GM06990 (cell line): ENCODE measurements at regions not wholly inside any gene's neighbourhood (a gene's known extent, or its start where the extent isn't known, plus 50 kb on each side); places are given as distances from the start of the nearest gene placed in this dataset.
"Not testable (repeated sequence)": the region's sequence is repeated elsewhere in the genome, so short reads cannot be mapped to it uniquely, and the experiment has no call there.

ENCODE experiments used
- DNase-seq: peaks from one replicate; pipeline ENCODE4 v3.0.0-alpha.2; 2011; ENCODE audit not compliant: insufficient read length; ENCODE audit errors: extremely low read depth
- H3K27me3 ChIP-seq: replicated peaks from 2 replicates; pipeline ENCODE4 v1.6.0; 2011; ENCODE audit warnings: low read length; ENCODE audit not compliant: control insufficient read depth, insufficient read depth
- H3K36me3 ChIP-seq: 2 replicates; pipeline ENCODE4 v1.5.1; 2011; ENCODE audit warnings: low read length; ENCODE audit not compliant: control insufficient read depth, insufficient read depth
- H3K4me3 ChIP-seq: replicated peaks from 2 replicates; pipeline ENCODE4 v1.5.1; 2011; ENCODE audit warnings: low read depth, mild to moderate bottlenecking, control low read depth, low read length
- TF ChIP-seq, protein P1 (sequence below): IDR thresholded peaks from 2 replicates; pipeline ENCODE4 v1.5.1; 2011; ENCODE audit warnings: low read length, control low read depth, mild to moderate bottlenecking, inconsistent platforms; ENCODE audit not compliant: insufficient read depth, poor library complexity, severe bottlenecking

DNA sequence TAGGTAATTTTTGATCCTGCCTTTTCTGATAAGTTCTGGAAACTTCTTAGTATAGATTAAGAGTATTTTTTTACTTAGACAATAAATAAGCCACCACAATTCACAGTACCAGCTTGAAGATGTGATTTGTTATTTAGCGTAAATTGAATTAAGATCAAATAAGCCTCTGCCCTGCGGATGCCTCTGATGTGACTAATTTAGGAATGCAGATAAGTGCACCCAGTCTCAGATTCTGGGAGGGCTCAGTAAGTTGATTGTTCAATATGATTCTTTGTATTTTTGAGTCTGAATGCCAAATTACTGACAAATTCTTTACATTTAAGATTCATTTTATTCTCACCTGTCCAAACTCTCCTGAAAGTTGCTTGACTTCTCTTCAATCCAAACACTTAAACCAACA, 147.5 kb downstream of the THBS2 start:
- H3K27me3 ChIP-seq: no peaks in the 10 kb centered on the region
- DNase-seq: no peak
- TF ChIP-seq, protein P1, sequence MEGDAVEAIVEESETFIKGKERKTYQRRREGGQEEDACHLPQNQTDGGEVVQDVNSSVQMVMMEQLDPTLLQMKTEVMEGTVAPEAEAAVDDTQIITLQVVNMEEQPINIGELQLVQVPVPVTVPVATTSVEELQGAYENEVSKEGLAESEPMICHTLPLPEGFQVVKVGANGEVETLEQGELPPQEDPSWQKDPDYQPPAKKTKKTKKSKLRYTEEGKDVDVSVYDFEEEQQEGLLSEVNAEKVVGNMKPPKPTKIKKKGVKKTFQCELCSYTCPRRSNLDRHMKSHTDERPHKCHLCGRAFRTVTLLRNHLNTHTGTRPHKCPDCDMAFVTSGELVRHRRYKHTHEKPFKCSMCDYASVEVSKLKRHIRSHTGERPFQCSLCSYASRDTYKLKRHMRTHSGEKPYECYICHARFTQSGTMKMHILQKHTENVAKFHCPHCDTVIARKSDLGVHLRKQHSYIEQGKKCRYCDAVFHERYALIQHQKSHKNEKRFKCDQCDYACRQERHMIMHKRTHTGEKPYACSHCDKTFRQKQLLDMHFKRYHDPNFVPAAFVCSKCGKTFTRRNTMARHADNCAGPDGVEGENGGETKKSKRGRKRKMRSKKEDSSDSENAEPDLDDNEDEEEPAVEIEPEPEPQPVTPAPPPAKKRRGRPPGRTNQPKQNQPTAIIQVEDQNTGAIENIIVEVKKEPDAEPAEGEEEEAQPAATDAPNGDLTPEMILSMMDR: no peak
- no peak overlapping the region for H3K4me3 ChIP-seq
- H3K36me3 ChIP-seq: no peaks in the 10 kb centered on the region

DNA sequence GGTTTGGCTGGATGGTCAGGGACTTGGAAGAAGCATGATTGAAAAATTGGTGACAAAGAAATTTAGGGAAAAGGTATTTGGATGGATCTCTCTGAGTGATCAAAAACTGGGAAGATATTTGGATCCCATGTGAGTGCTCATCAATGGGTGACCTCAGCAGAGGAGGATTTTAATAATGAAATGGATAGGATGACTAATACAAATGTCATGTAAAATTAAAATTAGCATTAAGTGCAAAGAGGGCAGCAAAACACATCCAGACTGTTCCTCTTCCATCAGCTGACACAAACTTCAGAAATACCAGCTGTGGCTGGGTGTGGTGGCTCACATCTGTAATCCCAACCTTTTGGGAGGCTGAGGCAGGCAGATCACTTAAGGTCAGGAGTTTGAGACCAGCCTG, 151.7 kb downstream of the THBS2 start:
- no peaks in the 10 kb centered on the region for H3K27me3 ChIP-seq
- TF ChIP-seq, protein P1: no peak
- no peak overlapping the region for H3K4me3 ChIP-seq
- DNase-seq: no peak
- H3K36me3 ChIP-seq: no peaks in the 10 kb centered on the region

DNA sequence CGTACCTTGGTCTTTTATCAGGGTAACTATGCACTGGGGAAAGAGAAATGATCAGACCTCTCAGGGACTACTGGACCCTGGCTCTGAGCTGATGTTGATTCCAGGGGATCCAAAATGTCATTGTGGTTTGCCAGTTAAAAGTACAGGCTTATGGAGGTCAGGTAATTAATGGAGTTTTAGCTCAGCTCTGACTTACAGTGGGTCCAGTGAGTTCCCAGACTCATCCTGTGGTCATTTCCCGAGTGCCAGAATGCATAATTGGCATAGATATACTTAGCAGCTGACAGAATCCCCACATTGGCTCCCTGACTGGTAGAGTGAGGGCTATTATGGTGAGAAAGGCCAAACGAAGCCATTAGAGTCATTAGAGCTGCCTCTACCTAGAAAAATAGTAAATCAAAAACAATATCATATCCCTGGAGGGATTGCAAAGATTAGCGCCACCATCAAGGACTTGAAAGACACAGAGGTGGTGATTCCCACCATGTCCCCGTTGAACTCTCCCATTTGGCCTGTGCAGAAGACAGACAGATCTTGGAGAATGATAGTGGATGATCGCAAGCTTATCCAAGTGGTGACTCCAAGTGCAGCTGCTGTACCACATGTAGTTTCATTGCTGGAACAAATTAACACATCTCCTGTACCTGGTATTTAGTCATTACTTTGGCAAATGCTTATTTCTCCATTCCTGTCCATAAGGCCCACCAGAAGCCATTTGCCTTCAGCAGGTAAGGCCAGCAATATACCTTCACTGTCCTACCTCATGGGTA, 152.4 kb downstream of the THBS2 start:
- TF ChIP-seq, protein P1: no peak
- no peak for DNase-seq
- H3K36me3 ChIP-seq: no peaks in the 10 kb centered on the region
- H3K4me3 ChIP-seq: no peak overlapping the region
- no peaks in the 10 kb centered on the region for H3K27me3 ChIP-seq

DNA sequence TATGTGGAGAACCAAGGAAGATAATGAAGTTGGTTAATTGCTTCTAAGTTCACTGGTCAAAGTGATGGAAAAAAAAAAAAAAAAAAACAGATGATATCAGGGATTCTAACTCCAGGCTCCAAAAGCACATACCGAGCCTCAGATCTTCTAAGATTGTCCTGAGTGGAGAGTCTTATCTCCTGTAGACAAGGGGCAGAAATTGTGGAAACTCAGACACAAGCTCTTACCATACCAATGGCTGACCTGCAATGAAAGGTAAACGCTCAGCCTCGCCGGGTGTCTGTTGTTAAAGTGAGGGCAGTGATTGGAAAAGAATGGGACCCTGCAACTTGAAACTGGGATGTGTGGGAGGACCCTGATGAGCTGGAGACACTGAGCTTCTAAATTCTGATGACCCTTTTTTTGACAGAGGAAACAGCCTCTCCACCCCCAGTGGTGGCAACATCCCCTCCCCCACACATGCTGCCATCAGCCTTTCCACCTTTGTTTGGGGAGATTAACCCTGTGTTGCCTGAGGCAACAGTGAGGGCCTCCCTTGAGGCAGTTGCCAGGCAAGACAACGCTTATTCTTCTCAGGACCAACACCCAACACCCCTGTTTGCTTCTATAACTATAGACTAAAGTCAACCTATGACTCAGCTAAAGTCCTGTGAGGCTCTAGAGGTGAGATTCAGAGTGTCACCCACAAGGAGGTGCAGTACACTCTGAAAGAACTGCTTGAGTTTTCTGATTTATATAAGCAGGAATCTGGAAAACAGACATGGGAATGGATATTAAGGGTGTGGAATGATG, 154.0 kb downstream of the THBS2 start:
- DNase-seq: no peak
- TF ChIP-seq, protein P1: no peak
- H3K4me3 ChIP-seq: no peak overlapping the region
- no peaks in the 10 kb centered on the region for H3K27me3 ChIP-seq
- H3K36me3 ChIP-seq: no peaks in the 10 kb centered on the region

DNA sequence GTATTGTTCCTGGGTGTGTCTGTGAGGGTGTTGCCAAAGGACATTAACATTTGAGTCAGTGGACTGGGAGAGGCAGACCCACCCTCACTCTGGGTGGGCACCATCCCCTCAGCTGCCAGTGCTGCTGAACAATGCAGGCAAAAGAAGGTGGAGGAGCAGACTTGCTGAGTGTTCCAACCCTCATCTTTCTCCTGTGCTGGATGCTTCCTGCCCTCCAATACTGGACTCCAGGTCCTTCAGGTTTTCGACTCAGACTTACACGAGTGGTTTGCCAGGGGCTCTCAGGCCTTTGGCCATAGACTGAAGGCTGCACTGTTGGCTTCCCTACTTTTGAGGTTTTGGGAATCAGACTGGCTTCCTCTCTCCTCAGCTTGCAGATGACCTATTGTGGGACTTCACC, 155.0 kb downstream of the THBS2 start:
- DNase-seq, H3K27me3 ChIP-seq, H3K4me3 ChIP-seq, H3K36me3 ChIP-seq: not testable (repeated sequence)

DNA sequence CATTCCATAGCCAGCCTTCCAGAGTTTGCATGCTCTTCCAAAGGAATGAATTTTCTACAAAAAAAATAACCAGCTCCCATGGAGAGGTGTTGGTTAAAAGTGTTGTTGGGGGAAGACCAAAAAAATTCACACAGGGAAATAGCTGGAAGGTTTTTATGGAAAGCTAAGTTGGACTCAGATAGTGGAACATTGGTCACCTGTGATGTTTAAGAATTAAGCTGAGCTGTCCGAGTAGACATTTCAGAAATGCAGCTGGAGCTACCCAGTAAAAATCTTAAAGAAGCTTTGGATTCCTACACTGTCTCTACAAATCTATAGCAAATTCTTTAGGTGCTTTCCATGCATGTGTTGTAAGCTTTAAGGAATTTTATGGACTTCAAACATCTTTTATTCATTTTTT, 155.5 kb downstream of the THBS2 start:
- no peaks in the 10 kb centered on the region for H3K36me3 ChIP-seq
- no peak overlapping the region for H3K4me3 ChIP-seq
- H3K27me3 ChIP-seq: no peaks in the 10 kb centered on the region
- no peak for DNase-seq
- TF ChIP-seq, protein P1: no peak
